NCI-H128 (cell line): ENCODE measurements at regions not wholly inside any gene's neighbourhood (a gene's known extent, or its start where the extent isn't known, plus 50 kb on each side); places are given as distances from the start of the nearest gene placed in this dataset.

Experiments used
- DNase-seq: peaks from one replicate; lab custom pipeline; 2025; ENCODE audit not compliant: unreplicated experiment; lab: John Stamatoyannopoulos, UW

DNA sequence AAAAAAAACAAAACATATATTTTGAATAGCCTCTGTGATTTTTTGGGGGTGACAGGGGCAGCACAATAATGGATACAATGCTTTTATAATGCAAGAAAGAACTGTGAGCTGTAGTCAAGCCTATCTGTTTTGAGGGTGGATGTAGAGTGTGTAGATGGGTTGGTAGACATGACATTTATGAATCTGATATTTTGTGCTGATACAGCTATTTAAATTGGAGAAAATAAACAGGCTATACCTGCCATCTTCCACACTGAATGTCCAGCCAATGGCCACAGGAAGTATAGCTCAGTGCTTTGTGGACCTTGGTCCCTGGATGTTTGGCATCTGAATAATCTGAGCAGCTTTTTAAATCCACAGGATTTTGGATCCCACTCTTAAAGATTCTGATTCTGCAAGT is 175.0 kb downstream of the NEDD1 start:
- no peak for DNase-seq

DNA sequence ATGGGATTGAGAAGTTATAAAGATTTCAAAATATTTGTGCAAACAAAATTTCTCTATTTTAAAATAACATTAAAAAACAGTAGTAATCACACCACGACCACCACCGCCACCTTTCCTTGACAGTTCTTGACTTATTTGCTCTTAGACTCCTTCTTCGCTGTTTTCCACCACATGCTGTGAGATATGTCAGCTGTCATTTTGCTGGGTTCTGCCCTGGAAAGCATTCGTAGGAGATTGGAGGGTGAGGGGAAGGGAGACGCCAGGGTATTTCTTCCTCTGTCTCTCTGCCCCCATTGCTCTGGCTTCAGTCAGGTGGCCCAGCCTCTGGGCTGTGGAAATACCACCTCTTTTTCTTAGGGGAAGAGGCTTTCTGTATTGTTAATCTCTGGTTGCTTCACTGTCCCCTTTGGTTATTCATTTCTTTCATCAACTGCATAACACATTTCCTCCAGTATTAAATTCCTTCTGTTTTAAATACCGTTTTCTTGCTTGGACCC is 186.2 kb downstream of the NEDD1 start:
- DNase-seq = no peak

DNA sequence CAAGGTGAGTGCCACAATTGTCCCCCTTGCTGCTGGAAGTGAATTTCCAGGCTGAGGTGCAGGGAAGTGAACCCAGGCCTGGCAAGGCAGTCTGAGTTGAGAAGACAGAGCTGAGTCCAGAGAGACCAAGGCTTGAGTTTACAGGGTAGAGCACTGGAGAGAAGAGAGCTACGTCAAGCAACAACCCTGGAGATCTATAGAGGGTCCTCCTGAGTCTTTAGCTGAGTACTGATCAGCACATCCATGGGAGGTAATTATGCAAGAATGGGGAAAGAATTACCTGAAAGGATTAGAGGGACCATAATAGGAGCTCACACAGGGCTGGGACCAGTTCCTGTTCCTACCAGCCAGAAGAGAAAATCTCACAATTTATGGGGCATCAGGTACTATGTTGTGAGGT is 190.7 kb downstream of the NEDD1 start:
- DNase-seq = no peak

DNA sequence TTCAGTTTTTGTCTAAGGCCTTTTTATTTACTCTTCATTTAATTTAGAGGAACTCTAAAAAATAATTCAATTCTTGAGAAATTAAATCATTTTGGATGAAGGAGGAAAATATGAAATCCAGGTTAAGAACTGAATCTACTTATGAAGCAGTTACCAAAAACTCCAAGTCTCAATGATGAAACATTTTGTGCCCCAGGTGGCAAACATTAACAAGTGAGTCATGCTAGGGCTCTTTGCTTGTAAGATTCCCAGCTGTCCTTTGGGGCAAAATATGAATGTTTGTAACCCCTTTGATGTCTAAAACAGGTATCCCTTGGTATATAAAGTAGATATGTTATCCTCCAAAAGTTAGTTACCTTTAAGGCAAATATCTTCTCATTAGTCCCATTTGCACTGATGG is 202.4 kb downstream of the NEDD1 start:
- no peak for DNase-seq

DNA sequence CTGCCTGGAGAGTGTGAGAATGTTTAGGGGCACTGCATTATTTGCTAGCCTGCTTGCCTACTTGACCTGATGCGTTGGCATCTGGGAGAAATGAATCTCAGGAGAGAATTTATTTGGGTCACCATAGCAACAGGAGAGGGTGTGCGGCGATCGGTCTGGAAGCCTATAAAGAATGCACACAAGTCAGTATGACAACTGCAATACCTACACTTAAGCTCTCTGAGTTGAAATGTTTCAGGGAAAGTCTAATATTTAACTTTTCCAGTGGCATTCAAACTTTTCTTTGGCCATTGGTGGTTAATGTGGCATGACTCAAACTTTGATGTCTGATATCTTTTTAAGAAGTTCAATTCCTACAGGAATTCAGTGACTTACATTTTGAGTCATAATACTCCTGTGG is 205.1 kb downstream of the NEDD1 start:
- no peak for DNase-seq

DNA sequence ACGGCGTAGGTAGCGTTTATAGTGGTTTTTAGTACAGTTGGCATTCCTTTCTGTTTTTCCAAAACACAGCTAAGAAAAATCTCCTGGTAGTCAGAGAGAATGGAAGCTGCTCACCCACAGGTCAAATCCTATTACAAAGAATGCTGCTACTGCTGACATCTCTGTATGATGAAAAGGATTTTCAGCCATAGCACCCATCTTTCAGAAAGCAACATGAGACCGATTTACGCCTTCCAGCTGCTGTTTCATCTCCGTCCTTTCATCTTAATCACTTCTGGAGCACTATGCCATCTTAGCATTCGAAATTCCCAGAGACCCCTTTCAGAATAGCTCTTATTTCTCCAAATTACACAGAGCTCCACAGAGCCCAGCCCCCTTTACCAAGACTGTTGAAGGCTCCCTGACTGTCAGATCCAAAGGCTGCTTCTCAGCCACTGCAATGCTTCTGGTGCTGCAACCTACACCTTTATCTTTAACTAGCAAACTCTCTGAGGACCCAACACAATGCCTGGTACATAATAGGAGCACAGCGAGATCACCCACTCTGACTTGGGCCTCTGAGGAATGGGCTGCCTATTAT is 211.8 kb downstream of the NEDD1 start:
- DNase-seq = no peak

DNA sequence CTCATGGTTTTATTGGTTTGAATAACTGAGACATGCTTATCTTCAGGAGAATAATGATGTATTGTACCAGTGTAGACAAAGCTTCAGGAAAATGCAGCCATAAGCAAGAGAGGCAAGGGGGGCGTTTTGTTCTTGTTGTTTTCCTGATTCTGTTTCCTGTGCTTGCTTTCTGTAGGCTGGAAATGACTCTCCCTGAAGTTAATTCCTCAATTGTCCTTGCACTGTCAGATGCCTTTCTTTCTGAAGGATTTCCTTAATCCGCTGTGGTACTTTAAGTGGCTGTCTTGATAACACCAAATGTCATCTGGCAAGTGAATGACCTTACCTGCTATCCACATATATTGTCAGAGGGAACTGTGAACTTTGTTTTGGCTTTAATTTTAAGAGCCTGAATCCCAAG is 220.0 kb downstream of the NEDD1 start:
- DNase-seq = no peak

DNA sequence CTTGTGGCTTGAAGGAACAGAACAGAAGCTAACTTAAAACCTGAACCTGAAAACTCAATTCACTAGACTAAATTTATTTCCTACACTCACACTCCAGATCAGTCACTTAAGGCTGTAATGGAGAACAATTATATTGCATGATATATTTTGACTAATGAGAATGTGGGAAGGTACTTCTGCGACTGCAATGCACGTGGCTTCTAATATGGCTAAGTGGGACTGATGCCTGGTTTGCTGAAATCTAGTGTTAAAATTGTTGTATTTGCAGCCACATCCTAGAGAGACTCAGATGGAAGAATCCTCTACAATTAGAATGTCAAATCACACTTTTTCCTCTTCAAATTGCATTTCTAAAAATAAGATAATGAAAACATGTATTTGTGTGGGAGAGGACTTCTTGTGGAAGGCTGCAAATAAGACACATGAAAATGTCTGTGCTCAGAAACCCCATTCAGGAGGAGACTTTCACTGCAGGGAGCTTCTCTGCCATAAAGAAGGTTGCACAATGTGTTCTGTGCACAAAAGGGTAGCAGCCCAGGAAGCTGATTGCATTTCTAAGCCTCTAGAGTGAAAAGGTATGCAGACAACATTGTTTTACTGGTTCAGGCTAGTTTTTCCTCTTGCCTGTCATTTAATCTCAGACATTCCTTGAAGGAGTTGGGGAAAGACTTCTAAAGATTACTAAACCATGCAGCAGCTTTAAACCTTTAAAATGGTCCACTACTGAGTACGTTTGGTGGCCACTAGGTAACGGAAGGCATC is 224.3 kb downstream of the NEDD1 start:
- DNase-seq = no peak

DNA sequence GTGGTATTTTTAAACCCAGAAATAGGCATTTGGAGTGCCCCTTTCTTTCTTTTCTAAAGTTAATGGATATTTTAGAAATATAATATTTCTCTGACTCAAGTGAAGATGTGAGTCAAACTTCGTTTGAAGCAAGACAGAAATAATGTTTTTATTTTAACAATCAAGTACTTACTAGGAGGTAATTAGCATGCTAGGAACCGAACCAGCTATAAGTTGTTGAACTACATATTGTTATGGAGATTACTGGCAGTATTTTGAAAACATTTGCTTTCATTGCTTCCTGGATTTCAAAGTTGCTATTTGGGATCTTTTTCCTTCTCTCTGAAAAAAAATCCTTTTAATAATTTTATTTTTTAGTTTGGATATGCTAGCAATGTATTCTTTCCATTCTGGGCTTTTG is 225.2 kb downstream of the NEDD1 start:
- DNase-seq = no peak

DNA sequence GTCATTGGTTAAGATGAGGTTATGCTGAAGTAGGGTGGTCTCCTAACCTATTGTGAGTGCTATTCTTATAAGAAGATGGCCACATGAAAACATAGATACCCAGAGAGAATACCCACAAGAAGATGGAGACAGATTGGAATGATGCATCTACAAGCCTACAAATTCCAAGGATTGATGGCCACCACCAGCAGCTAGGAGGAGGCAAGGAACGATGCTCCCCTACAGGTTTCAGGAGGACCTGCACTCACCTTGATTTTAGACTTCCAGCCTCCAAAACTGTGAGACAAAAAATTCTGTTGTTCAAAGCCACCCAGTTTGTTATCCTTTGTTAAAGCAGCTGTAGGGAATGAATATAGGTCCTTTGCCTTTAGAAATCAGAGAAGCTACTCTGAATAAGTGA is 227.4 kb downstream of the NEDD1 start:
- no peak for DNase-seq

DNA sequence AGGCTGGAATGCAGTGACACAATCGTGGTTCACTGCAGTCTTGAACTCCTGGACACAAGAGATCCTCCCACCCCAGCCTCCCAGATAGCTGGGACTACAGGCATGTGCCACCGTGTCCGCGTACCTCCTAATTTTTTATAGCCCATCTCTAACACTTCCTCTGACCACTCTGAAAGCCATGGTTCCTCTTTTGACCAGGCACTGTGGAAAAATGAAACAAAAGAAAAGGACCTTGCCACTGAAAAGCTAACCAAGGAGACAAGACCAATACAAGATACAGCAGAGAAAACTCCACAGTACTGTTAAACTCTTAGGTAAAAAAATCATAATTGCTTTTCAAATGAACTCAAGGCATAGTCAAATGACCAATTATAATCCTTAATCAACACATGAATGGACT is 233.3 kb downstream of the NEDD1 start:
- DNase-seq = no peak

DNA sequence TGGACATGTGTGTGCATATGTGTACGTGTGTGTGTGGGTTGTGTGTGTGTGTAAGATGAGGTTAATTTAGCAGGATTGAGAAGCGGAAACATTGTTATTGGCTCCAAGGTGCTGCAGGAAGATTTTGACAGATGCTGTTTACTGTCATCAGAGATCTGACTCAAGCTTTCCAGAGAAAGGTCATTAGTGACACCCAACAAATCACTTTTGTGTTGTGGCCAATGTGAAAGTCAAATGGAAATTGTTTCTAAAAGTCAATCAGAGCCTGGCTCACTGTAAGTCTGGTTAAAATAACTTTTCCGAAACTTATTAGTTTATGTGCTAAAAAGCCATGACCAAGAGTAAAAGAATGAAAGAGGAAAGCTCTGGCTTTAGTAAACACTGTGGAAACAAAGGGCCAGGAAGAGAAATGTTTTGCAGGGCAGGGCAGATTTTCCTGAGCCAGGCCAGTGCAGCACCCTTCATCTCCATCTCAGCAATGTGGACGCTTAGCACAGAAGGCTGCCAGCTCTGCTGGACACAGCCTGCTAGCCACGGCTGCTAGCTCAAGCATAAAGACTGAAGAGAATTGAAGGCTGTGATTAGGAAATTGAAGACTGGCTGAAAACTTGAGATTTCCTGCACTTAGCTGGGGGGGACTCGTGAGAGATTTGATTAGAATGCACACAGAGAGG is 235.8 kb downstream of the NEDD1 start:
- DNase-seq = no peak

DNA sequence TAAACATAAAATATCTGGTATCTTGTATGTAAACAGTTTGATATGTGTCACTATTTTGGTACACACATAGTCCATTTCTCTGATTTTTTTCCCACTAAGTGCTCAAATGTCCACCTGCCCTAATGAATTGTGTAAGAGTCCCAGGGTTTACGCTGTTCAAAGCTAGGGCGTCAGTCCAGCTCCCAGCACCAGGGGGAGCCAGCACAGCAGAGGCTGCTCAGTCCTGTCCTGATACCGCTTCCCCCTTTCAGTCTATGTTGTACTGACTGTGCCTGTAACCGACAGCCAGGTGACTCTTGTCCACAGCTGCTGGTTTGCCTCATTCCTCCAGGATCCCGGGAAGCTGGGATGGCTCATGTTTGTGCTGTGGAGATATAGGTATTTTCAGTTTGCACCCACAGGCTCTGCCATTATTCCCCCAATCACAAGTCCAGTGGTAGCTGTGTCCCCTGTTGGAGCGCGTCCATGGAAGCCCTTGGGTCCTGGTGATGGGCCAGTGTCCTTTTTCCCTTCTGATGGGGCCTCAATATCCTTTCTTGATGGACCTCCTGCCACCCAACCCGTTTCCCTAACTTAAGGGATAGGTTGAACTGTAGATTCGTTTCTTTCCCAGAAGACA is 242.0 kb downstream of the NEDD1 start:
- DNase-seq = no peak

DNA sequence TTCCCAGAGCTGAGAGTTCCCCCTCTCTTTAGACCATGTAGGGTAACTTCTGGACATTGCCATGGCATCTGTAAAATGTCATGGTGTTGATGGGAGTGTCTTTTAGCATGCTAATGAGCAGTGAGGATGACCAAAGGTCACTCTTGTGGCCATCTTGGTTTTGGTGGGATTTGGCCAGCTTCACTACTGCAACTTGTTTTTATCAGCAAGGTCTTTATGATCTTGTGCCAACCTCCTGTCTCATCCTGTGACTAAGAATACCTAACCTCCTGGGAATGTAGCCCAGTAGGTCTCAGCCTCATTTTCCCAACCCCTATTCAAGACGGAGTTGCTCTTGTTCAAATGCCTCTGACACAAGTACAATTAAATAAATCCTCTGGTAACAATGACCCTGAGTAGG is 244.4 kb downstream of the NEDD1 start:
- DNase-seq = no peak

DNA sequence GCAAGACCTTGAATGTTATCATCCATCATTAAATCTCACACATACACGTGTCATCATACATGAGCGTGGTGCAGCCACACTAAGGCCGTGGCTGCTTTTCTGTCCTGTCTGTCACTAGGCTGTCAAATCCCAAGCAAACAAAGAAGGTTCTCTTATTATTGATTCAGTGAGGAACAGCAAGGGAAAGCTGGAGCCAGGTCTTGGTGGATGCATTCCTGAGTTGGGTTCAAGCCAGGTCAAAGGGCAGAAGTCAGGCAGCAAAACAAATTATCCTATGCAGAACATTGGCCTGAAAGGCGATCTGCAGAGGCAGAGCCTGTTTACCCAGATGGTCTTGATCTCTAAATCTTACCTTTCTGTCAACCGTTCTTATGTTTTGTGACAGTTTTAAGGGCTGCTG is 252.3 kb downstream of the NEDD1 start:
- DNase-seq = no peak

DNA sequence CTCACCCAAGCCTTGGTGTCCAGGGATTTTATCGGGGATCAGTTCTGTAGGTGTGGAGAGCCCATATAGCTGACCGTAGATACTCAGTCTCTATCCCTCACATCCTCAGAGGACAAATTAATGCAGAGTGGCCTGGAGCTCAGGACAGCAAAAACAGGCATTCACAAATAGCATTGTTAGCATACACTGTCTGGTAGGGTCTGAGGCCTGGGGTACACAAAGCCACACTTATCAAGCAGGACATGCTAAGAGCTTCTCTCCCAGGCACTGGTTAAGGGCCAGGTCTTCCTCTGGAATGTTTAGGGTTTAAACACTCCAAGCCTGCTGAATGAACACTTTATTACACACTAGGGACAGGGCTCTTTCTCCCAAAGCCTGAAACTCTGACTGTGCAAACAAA is 253.2 kb downstream of the NEDD1 start:
- no peak for DNase-seq

DNA sequence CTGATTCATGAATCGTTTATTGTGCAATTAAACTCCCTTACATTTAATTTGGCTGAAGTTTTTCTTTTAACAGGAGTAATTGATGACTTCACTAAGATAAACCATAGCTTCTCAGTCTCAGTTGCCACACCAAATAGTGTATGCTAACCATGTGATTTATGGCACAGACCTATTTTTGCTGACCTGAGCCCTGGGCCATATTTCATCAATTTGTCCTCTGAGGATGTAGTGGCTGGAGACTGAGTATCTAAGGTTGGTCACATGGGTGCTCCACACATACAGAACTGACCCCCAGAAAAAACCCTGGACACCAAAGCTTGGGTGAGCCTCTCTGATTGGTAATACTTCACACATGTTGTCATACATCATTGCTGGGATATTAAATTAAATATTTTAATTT is 255.1 kb downstream of the NEDD1 start:
- DNase-seq = no peak

DNA sequence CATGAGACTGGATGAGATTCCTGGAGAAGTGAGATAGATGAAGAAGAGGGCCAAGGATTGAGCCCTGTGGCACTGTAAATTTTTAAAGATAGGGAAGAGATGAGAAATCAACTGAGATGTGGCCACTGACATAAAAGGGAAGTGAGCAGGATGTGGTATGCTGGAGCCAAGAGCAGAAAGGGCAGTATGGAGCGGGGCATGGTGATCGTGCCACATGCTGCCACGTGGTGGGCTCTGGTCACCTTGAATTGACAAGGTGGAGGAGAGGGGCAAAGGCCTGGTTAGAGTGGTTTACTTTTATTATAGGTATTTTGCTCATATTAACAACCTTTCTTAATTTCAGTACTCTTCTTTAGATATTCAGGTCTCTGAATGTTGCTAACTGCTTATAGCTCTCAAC is 257.9 kb downstream of the NEDD1 start:
- DNase-seq = no peak

DNA sequence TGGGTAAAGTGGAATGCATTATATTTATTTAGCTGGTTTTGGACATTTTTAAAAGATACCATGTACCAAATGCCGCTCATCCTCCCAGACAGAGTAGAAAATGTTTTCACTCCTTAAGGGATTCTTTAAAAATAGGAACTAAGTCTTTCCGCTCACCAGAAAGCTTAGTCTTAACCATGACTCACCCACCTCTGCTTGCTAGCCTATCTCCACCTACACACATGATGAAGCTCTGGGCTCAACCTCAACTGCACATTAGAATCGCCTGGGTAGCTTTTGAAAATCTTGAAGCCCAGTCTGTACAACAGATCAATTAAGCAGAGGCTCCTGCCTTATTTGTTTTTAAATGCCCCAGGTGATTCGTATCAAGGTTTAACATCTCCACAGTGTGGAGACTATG is 260.5 kb downstream of the NEDD1 start:
- DNase-seq = no peak

DNA sequence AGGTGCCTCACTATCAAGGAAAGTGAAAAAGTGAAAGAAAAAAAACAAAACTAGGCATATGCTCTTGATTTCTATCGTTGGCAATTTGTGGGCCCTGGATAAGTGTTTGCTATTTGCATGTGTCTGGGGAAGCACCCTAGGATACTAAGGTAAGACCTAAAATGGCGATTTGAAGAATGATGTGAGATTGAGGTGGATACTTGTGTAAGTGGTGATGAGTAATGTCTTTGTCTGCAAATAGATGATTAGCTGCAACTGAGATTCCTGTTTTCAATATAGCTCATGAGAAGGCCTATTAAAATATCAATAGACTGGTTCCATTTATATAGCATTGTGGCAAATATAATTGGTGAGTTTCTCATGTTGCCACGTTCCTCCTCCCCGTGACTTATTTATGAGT is 261.7 kb downstream of the NEDD1 start:
- no peak for DNase-seq

DNA sequence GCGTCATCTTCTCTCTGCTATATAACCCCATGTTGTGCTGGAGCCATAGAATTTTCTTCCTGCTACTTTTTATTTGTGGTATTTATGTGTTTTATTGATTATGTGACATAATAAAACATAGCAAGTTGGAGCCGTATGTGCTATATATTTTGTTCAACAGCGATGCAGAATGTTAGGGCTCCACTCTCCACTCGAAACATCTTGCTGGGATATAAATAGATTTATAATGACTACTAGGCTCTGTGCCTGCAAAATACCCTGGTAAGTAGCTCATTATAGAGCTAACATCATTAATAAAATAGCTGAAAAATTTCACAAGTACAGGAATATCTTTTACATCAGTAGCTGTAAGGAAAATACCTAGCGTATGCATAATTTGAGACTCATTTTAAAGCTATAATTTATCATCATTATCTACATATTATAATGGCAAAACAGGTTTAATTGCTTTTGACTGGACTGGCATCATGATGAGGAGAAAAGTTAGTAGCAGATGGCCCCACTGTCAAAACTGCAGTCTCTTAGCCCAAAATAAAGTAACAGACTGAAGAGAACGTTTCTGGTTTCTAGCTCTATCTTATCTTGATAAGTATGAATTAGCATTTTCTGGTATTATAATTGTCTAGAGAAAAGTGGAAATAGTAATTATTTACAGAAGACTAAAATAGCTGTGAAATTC is 263.0 kb downstream of the NEDD1 start:
- DNase-seq = no peak
